Esophagus squamous epithelium (tissue), 5 donors: ENCODE measurements at regions not wholly inside any gene's neighbourhood (a gene's known extent, or its start where the extent isn't known, plus 50 kb on each side); places are given as distances from the start of the nearest gene placed in this dataset.

ENCODE experiments used
- DNase-seq: peaks from one replicate; lab custom pipeline; 2025; lab: John Stamatoyannopoulos, UW
- H3K27ac ChIP-seq, 4 donors: fragments of 200-600 bp; sonication (generic); one replicate each; pipeline ENCODE4 v1.5.1; 2016 to 2019; ENCODE audit warnings: mild to moderate bottlenecking in 1 of 4
- H3K27me3 ChIP-seq, 4 donors: fragments of 200-600 bp; sonication (generic); 1 replicate in 3 of 4; 2 replicates in 1 of 4; pipeline versions ENCODE4 v1.5.1 to v1.6.0; 2017 to 2021; ENCODE audit warnings: antibody characterized with exemption in 1 of 4
- H3K36me3 ChIP-seq, 3 donors: fragments of 200-600 bp; sonication (generic); one replicate each; pipeline ENCODE4 v1.5.1; 2016 to 2019
- H3K4me1 ChIP-seq, 3 donors: fragments of 200-600 bp; sonication (generic); one replicate each; pipeline ENCODE4 v1.5.1; 2017 to 2019
- H3K4me3 ChIP-seq, 4 donors: fragments of 200-600 bp; sonication (generic); 1 replicate in 3 of 4; 2 replicates in 1 of 4; pipeline ENCODE4 v1.5.1; 2016 to 2019; ENCODE audit warnings: mild to moderate bottlenecking in 2 of 4, moderate library complexity in 1 of 4
- H3K9me3 ChIP-seq, 3 donors: fragments of 200-600 bp; sonication (generic); one replicate each; pipeline ENCODE4 v1.5.1; 2016 to 2019
- POLR2A ChIP-seq, 4 donors: fragments of 450-650 bp; IDR thresholded peaks; one replicate each; pipeline ENCODE4 v1.6.1; 2017; ENCODE audit warnings: antibody characterized with exemption in 4 of 4, mild to moderate bottlenecking in 4 of 4, moderate library complexity in 3 of 4
- WGBS, 2 donors: methylation state at CpG; one replicate each; pipeline ENCODE4 v1.1.5; 2018; 5-methylcytosine and 5-hydroxymethylcytosine counted together
- intact Hi-C: fragments of 100-400 bp; cut with DNase I; formaldehyde crosslinking; loops from one replicate; pipeline ENCODE4 v1.15.0; 2022
- TF ChIP-seq, protein P1 (sequence below), 6 experiments: fragments of 450-650 bp in 4 of 6; fragments of 200-600 bp in 2 of 6; sonication (generic) in 2 of 6; IDR thresholded peaks; one replicate each; pipeline ENCODE4 v1.5.1; 2016 to 2019; ENCODE audit warnings: antibody characterized with exemption in 6 of 6, mild to moderate bottlenecking in 4 of 6, moderate library complexity in 4 of 6
- donor health status: DM: yes; HTN: yes; CAD: no.

DNA sequence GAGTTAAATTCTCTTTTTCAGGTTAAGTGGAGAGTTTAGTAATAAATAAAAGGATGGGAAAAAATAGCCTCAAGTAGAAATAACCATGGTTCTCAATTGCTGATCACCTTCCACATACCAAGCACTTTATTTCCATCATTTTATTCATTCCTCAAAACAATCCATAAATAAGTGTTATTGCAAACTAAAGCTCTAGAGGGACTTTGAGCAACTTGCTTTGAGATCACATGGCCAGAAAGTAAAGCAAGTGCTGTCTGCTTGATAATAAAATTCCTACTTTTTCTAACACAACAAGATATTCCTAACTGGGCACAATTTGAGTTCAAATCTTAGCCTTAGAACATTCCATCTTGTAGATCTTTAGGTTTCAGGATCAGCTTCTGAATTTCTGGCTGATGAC is 97.1 kb upstream of the C1orf87 start:
- no peak for DNase-seq
- TF ChIP-seq, protein P1, sequence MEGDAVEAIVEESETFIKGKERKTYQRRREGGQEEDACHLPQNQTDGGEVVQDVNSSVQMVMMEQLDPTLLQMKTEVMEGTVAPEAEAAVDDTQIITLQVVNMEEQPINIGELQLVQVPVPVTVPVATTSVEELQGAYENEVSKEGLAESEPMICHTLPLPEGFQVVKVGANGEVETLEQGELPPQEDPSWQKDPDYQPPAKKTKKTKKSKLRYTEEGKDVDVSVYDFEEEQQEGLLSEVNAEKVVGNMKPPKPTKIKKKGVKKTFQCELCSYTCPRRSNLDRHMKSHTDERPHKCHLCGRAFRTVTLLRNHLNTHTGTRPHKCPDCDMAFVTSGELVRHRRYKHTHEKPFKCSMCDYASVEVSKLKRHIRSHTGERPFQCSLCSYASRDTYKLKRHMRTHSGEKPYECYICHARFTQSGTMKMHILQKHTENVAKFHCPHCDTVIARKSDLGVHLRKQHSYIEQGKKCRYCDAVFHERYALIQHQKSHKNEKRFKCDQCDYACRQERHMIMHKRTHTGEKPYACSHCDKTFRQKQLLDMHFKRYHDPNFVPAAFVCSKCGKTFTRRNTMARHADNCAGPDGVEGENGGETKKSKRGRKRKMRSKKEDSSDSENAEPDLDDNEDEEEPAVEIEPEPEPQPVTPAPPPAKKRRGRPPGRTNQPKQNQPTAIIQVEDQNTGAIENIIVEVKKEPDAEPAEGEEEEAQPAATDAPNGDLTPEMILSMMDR (IDR thresholded peaks at IDR 0.05) = no peak
- no peak for TF ChIP-seq POLR2A (IDR thresholded peaks at IDR 0.05)
- Histone ChIP-seq H3K27me3 (no peaks in the 10 kb centered on the region), H3K4me1 (no peaks in the 10 kb centered on the region), H3K36me3 (no peaks in the 10 kb centered on the region), H3K9me3 (no peaks in the 10 kb centered on the region), H3K4me3 (no peak overlapping the region), H3K27ac (no peak overlapping the region)
- intact Hi-C loops = no loop called here

DNA sequence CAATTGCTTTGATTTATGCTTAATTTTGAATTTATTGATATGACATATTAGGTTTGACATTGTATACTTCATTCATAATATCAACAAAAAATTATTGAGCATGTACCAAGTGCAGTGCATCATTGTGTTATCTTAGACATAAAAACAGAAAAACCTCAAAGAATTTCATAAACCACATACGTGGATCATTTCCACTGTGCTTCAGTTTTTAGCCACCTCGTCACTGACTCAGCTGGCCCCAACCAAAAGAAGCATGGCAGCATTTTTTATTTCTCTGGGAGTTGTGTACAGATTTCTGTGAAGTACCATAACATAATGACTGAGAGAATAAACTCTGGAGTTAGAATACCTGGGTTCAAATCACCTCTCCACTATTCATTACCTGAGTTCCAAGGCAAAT is 95.6 kb upstream of the C1orf87 start:
- 55 to 79% methylated on average over 2 of the region's 2 CpGs for WGBS, 2 donors
- H3K27me3 ChIP-seq = no peaks in the 10 kb centered on the region
- no peaks in the 10 kb centered on the region for H3K4me1 ChIP-seq
- no peak overlapping the region for H3K27ac ChIP-seq
- no peaks in the 10 kb centered on the region for H3K36me3 ChIP-seq
- no peak overlapping the region for H3K4me3 ChIP-seq
- no peak for DNase-seq
- no peak for TF ChIP-seq POLR2A (IDR thresholded peaks at IDR 0.05)
- TF ChIP-seq, protein P1 (IDR thresholded peaks at IDR 0.05) = no peak
- no peaks in the 10 kb centered on the region for H3K9me3 ChIP-seq
- intact Hi-C loops = no loop called here

DNA sequence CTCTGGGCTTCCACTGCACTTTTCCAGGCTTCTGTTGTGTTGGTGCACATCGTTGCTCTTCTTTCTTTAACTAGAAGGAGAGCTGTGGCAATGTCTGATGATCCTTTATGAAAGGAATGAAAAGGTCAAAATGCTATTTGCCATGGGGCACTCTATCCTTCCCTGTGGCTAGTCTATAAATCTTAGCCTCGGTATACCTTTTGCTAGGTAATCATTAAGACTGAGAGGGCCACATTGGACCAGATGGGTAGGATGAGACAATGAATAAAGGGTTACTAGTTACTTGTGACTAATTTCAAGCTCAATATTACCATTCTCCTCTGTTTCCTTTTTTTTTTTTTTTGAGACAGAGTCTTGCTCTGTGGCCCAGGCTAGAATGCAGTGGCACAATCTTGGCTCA is 89.4 kb upstream of the C1orf87 start:
- TF ChIP-seq, protein P1 (IDR thresholded peaks at IDR 0.05) = no peak
- no peak for TF ChIP-seq POLR2A (IDR thresholded peaks at IDR 0.05)
- WGBS, 2 donors = 82 to 91% methylated on average over 2 of the region's 2 CpGs
- Histone ChIP-seq H3K36me3 (no peaks in the 10 kb centered on the region), H3K9me3 (no peaks in the 10 kb centered on the region), H3K4me3 (no peak overlapping the region), H3K4me1 (no peaks in the 10 kb centered on the region), H3K27me3 (peaks cover 0 to 5% (median 0%) of the 10 kb centered on the region in 4 donors), H3K27ac (no peak overlapping the region)
- DNase-seq = no peak
- intact Hi-C loops = no loop called here

DNA sequence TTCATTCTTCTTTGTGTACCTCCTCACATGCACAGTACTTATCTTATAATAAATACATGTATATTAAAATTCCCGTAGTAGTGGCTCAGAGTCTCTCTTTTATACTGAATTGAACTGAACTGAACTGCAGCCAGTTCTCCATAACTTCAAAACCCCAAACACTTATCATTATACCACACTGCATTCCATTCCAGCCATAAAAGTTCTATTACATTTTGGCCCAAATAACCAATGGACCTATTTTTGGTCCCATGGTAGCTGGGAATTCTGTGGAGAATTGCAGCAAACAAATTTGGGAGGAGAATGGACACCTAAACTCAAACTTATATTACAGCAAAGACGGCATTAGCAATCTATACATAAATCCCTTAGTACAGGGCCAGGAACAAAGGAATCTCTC is 86.6 kb upstream of the C1orf87 start:
- 58 to 75% methylated on average over 2 of the region's 2 CpGs for WGBS, 2 donors
- H3K4me3 ChIP-seq = no peak overlapping the region
- H3K27ac ChIP-seq = no peak overlapping the region
- no peaks in the 10 kb centered on the region for H3K36me3 ChIP-seq
- peaks cover 0 to 5% (median 0%) of the 10 kb centered on the region in 4 donors for H3K27me3 ChIP-seq
- TF ChIP-seq, protein P1 (IDR thresholded peaks at IDR 0.05) = no peak
- no peak for TF ChIP-seq POLR2A (IDR thresholded peaks at IDR 0.05)
- intact Hi-C loops = no loop called here
- no peaks in the 10 kb centered on the region for H3K4me1 ChIP-seq
- DNase-seq = no peak
- no peaks in the 10 kb centered on the region for H3K9me3 ChIP-seq

DNA sequence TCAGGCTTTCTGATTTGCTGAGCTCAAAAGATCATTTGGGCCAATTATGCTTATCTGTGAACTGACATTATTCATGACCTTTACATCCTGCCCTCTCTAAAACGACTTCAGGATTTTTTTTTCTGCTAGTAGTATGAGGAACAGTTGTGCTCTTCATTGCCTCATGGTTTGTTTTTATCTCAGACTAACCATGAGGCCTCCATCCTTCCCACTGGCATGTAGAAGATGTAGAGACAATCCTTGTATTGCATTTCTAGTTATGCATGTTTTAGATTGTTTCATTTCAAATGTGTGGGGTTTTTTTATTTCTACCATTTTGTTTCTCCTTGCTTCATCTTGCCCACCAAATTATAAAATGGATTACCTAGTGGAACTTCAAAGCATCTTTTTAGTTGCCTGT is 82.8 kb upstream of the C1orf87 start:
- TF ChIP-seq, protein P1 (IDR thresholded peaks at IDR 0.05) = no peak
- no peak for TF ChIP-seq POLR2A (IDR thresholded peaks at IDR 0.05)
- Histone ChIP-seq H3K4me3 (no peak overlapping the region), H3K27ac (no peak overlapping the region), H3K36me3 (no peaks in the 10 kb centered on the region), H3K4me1 (no peaks in the 10 kb centered on the region), H3K27me3 (no peaks in the 10 kb centered on the region), H3K9me3 (no peaks in the 10 kb centered on the region)
- intact Hi-C loops = no loop called here
- no peak for DNase-seq
- 14 to 17% methylated on average over 1 of the region's 1 CpG for WGBS, 2 donors
